Panc1 (cell line): ENCODE measurements at regions not wholly inside any gene's neighbourhood (a gene's known extent, or its start where the extent isn't known, plus 50 kb on each side); places are given as distances from the start of the nearest gene placed in this dataset.

Experiments used
- POLR2AphosphoS5 ChIP-seq: IDR thresholded peaks from 2 replicates; pipeline ENCODE4 v1.6.1; 2012; ENCODE audit warnings: mild to moderate bottlenecking, low read depth, low read length, moderate library complexity
- SIN3A ChIP-seq: IDR thresholded peaks from 2 replicates; pipeline ENCODE4 v1.6.1; 2012; ENCODE audit warnings: low read depth, mild to moderate bottlenecking, low read length, moderate library complexity, borderline replicate concordance; ENCODE audit not compliant: insufficient read depth
- TF ChIP-seq, protein P1 (sequence below): fragments of 450-650 bp; IDR thresholded peaks from 2 replicates; pipeline ENCODE4 v1.5.1; 2017; ENCODE audit warnings: mild to moderate bottlenecking

DNA sequence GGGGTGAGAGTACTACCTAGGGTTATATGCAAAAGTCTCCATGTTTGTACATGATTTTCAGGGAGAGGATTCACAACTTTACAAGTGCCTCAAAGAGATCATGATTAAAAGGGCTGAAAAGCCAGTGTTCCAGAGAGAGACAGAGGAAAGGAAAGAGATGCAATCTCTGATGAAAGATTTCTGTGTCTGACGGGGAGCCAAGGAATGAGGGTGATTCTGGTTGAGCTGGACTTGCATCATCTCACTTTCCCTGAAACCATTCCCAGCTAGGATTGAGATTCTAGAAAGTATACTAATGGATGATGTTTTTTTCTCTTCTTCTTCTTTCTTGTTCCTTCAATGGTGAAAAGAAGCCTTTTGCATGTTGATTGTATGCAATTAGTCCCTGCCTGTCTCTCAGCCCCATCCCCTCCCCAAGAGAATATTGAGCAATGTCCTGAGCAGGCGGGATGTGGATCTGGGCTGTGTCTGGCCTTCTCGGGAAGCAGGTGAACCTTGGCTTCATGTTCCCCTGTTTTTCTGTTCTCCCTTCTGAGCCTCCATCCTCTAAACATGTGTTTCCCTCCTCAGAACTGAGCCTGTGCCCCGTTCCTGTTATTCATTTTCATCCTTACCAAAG is 186.1 kb downstream of the ZNF365 start:
- TF ChIP-seq SIN3A (no peak), POLR2AphosphoS5 (no peak)
- TF ChIP-seq, protein P1, sequence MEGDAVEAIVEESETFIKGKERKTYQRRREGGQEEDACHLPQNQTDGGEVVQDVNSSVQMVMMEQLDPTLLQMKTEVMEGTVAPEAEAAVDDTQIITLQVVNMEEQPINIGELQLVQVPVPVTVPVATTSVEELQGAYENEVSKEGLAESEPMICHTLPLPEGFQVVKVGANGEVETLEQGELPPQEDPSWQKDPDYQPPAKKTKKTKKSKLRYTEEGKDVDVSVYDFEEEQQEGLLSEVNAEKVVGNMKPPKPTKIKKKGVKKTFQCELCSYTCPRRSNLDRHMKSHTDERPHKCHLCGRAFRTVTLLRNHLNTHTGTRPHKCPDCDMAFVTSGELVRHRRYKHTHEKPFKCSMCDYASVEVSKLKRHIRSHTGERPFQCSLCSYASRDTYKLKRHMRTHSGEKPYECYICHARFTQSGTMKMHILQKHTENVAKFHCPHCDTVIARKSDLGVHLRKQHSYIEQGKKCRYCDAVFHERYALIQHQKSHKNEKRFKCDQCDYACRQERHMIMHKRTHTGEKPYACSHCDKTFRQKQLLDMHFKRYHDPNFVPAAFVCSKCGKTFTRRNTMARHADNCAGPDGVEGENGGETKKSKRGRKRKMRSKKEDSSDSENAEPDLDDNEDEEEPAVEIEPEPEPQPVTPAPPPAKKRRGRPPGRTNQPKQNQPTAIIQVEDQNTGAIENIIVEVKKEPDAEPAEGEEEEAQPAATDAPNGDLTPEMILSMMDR: no peak
